Heart left ventricle (tissue), 16 donors: ENCODE measurements at regions not wholly inside any gene's neighbourhood (a gene's known extent, or its start where the extent isn't known, plus 50 kb on each side); places are given as distances from the start of the nearest gene placed in this dataset.

Experiments used
- ATAC-seq, 4 donors: fragments of 200-7000 bp; cut with Tn5 transposase; one replicate each; pipeline ENCODE4 v1.9.1; 2020 to 2022; ENCODE audit warnings: moderate library complexity in 4 of 4, mild to moderate bottlenecking in 3 of 4, moderate number of reproducible peaks in 1 of 4
- DNase-seq, 5 donors: peaks; one replicate each; pipeline ENCODE4 v3.0.0-alpha.2; 2020
- H3K27ac ChIP-seq, 12 donors: fragments of 200-600 bp; sonication (generic) in 4 of 12; one replicate each; pipeline versions ENCODE4 v1.5.0 to v1.8.0; 2016 to 2022; ENCODE audit warnings: mild to moderate bottlenecking in 2 of 12
- H3K27me3 ChIP-seq, 9 donors: fragments of 200-600 bp; sonication (generic) in 2 of 9; one replicate each; pipeline versions ENCODE4 v1.5.1 to v1.8.0; 2016 to 2022; ENCODE audit warnings: mild to moderate bottlenecking in 3 of 9
- H3K36me3 ChIP-seq, 9 donors: fragments of 200-600 bp; sonication (generic) in 2 of 9; one replicate each; pipeline versions ENCODE4 v1.5.0 to v1.8.0; 2018 to 2022; ENCODE audit warnings: mild to moderate bottlenecking in 2 of 9
- H3K4me1 ChIP-seq, 12 donors: fragments of 200-600 bp; sonication (generic) in 4 of 12; one replicate each; pipeline versions ENCODE4 v1.5.0 to v1.8.0; 2016 to 2022; ENCODE audit warnings: mild to moderate bottlenecking in 3 of 12
- H3K4me3 ChIP-seq, 12 donors: fragments of 200-600 bp; sonication (generic) in 4 of 12; one replicate each; pipeline versions ENCODE4 v1.5.0 to v1.8.0; 2017 to 2022; ENCODE audit warnings: mild to moderate bottlenecking in 9 of 12, moderate library complexity in 4 of 12
- H3K9me3 ChIP-seq, 12 donors: fragments of 200-600 bp; sonication (generic) in 4 of 12; one replicate each; pipeline versions ENCODE4 v1.5.0 to v1.8.0; 2016 to 2022; ENCODE audit warnings: mild to moderate bottlenecking in 1 of 12
- CTCF ChIP-seq, 12 donors: fragments of 200-600 bp; sonication (generic) in 4 of 12; IDR thresholded peaks; one replicate each; pipeline versions ENCODE4 v1.5.0 to v1.8.0; 2018 to 2022; ENCODE audit warnings: antibody characterized with exemption in 12 of 12, mild to moderate bottlenecking in 5 of 12
- POLR2A ChIP-seq, 2 donors: fragments of 450-650 bp; IDR thresholded peaks; one replicate each; pipeline ENCODE4 v1.6.1; 2017; ENCODE audit warnings: antibody characterized with exemption in 2 of 2, mild to moderate bottlenecking in 2 of 2, moderate library complexity in 2 of 2
- WGBS, 4 donors: extraction: QIAGEN DNeasy Blood & Tissue Kit in 2 of 4; methylation state at CpG; one replicate each; pipeline versions ENCODE4 v1.1.5 to v1.1.7; 2013 to 2018; 5-methylcytosine and 5-hydroxymethylcytosine counted together
- intact Hi-C, 10 donors: fragments of 100-400 bp; cut with DNase I; formaldehyde crosslinking; loops; one replicate each; pipeline versions ENCODE4 v1.11.1 to v1.14.2; 2022
- donor health status: ischemic (EF 13 %, LVEDD 7.1; RV severe dilation, severe dysfunction).
- donor health status: healthy with polysubstance abuse.
- donor health status: DM: no; HTN: yes; CAD: no.
- donor health status: DM: no; HTN: no; CAD: no.
- donor health status: ischemic (EF 25% LVEDD 6.9; RV normal size, moderate dysfunction).
- donor health status: ischemic (EF 25% LVEDD 5.7; RV mildly dilated, moderate dysfunction).
- donor health status: healthy.
- donor health status: DM: yes; HTN: yes; CAD: no.
- donor health status: ischemic (EF 35%, LVEDD 5.7; RV mildly dilated, moderate dysfunction).
- donor health status: nonischemic (EF 11% LVEDD 7.7; RV severe dilation, severe dysfunction).
- donor health status: DM: yes; HTN: yes; CAD: no.
- donor health status: PGD.
- donor health status: ischemic (EF 29% LVEDD 5.4; RV normal size, mild dysfunction).
- donor health status: nonischemic (EF 23%, LVEDD 6.1; RV moderate dilation, normal function).

GRCh38 chr6:169341706-169342105 lies 88.1 kb upstream of the THBS2 start:
- peaks cover 0 to 5% (median 0%) of the 10 kb centered on the region in 12 donors for H3K9me3 ChIP-seq
- intact Hi-C loops, result no loop called here

DNA sequence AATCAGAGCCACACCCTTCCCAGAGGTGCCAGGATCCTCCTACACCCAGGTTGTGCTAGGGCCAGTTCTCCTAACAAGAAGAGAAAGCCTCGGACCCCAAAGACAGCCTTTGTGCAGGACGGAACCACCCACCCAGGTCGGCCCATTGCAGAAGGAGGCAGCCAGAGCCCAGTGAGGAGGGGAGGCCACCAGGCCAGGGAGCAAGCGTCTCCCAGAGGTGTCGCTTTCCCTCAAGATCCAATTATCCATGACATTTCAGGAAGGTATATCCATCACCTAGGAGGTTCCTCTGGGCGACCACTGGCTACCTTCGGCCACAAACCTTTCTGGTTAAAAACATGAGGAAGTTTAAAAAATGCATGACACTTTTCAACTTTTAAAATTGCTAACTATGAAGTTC lies 87.4 kb upstream of the THBS2 start:
- Histone ChIP-seq H3K4me1 (no peaks in the 10 kb centered on the region), H3K9me3 (peaks cover 0 to 5% (median 0%) of the 10 kb centered on the region in 12 donors), H3K36me3 (no peaks in the 10 kb centered on the region), H3K4me3 (no peak overlapping the region), H3K27me3 (peaks cover 0 to 11% (median 0%) of the 10 kb centered on the region in 9 donors), H3K27ac (no peak overlapping the region)
- 90 to 98% (median 93%) methylated on average over 5 to 7 of the region's 7 CpGs for WGBS, 4 donors
- ATAC-seq (no peak), DNase-seq (no peak)
- no peak for TF ChIP-seq CTCF (IDR thresholded peaks at IDR 0.05)
- intact Hi-C loops, result no loop called here

More at GRCh38 chr6:169341706-169342105, 88.1 kb upstream of the THBS2 start:
- Histone ChIP-seq H3K27ac (no peak overlapping the region), H3K27me3 (peaks cover 0 to 11% (median 0%) of the 10 kb centered on the region in 9 donors), H3K4me3 (no peak overlapping the region), H3K36me3 (no peaks in the 10 kb centered on the region), H3K4me1 (no peaks in the 10 kb centered on the region)
- ATAC-seq (no peak), DNase-seq (no peak)
- TF ChIP-seq POLR2A (IDR thresholded peaks at IDR 0.05) (no peak), CTCF (IDR thresholded peaks at IDR 0.05) (no peak)
- 77 to 87% (median 81%) methylated on average over 5 of the region's 5 CpGs for WGBS, 4 donors

- Histone ChIP-seq H3K4me3 (no peak overlapping the region), H3K27me3 (peaks cover 0 to 11% (median 0%) of the 10 kb centered on the region in 9 donors), H3K4me1 (no peaks in the 10 kb centered on the region), H3K36me3 (no peaks in the 10 kb centered on the region), H3K27ac (no peak overlapping the region), H3K9me3 (peaks cover 0 to 1% (median 0%) of the 10 kb centered on the region in 12 donors)
- 84 to 92% (median 84%) methylated on average over 15 to 20 of the region's 20 CpGs for WGBS, 4 donors
- ATAC-seq (no peak), DNase-seq (no peak)
- TF ChIP-seq POLR2A (IDR thresholded peaks at IDR 0.05), result no peak
- no peak for TF ChIP-seq CTCF (IDR thresholded peaks at IDR 0.05)
- intact Hi-C loops, result no loop called here
Observed at GRCh38 chr6:169340395-169340794, 86.7 kb upstream of the THBS2 start.

- Histone ChIP-seq H3K36me3 (no peaks in the 10 kb centered on the region), H3K4me3 (no peak overlapping the region), H3K9me3 (no peaks in the 10 kb centered on the region), H3K27ac (no peak overlapping the region), H3K4me1 (no peaks in the 10 kb centered on the region), H3K27me3 (peaks cover 0 to 11% (median 0%) of the 10 kb centered on the region in 9 donors)
- ATAC-seq (no peak), DNase-seq (no peak)
- WGBS, 4 donors, result 55 to 69% (median 63%) methylated on average over 12 of the region's 12 CpGs
- intact Hi-C loops, result no loop called here
- TF ChIP-seq POLR2A (IDR thresholded peaks at IDR 0.05) (no peak), CTCF (IDR thresholded peaks at IDR 0.05) (no peak)
Observed at GRCh38 chr6:169339731-169340309, 86.2 kb upstream of the THBS2 start.
